ENCODE measurements at regions not wholly inside any gene's neighbourhood (a gene's known extent, or its start where the extent isn't known, plus 50 kb on each side); places are given as distances from the start of the nearest gene placed in this dataset.
"Not testable (repeated sequence)": the region's sequence is repeated elsewhere in the genome, so short reads cannot be mapped to it uniquely, and the experiment has no call there.

GRCh38 chr9:64499541-64499940 is 785.5 kb downstream of the FOXD4L5 start:
- in situ Hi-C loops (cut with MboI; ENCODE audit: low sequenced_read_pairs, unreplicated experiment); DNase-seq (ENCODE audit: low spot score): not testable (repeated sequence)

GRCh38 chr9:64498409-64498808 is 786.6 kb downstream of the FOXD4L5 start:
- in situ Hi-C loops (cut with MboI; ENCODE audit: low sequenced_read_pairs, unreplicated experiment); DNase-seq (ENCODE audit: low spot score): not testable (repeated sequence)

- in situ Hi-C loops (cut with MboI; ENCODE audit: low sequenced_read_pairs, unreplicated experiment) = not testable (repeated sequence)
- DNase-seq (ENCODE audit: low spot score) = peak; percentile 0
These were observed 796.5 kb downstream of the FOXD4L5 start for GRCh38 chr9:64488544-64488943.

GRCh38 chr9:64486067-64486466 is 798.9 kb downstream of the FOXD4L5 start:
- in situ Hi-C loops (cut with MboI; ENCODE audit: low sequenced_read_pairs, unreplicated experiment); DNase-seq (ENCODE audit: low spot score): not testable (repeated sequence)

GRCh38 chr9:64479095-64479494 is 805.9 kb downstream of the FOXD4L5 start:
- in situ Hi-C loops (cut with MboI; ENCODE audit: low sequenced_read_pairs, unreplicated experiment); DNase-seq (ENCODE audit: low spot score): not testable (repeated sequence)

GRCh38 chr9:64468943-64469342 is 816.1 kb downstream of the FOXD4L5 start:
- DNase-seq (ENCODE audit: low spot score); in situ Hi-C loops (cut with MboI; ENCODE audit: low sequenced_read_pairs, unreplicated experiment): not testable (repeated sequence)

GRCh38 chr9:64466052-64466599 is 818.9 kb downstream of the FOXD4L5 start:
- in situ Hi-C loops (cut with MboI; ENCODE audit: low sequenced_read_pairs, unreplicated experiment); DNase-seq (ENCODE audit: low spot score): not testable (repeated sequence)

- DNase-seq (ENCODE audit: low spot score) = not testable (repeated sequence)
These were observed 823.1 kb downstream of the FOXD4L5 start for GRCh38 chr9:64461885-64462284.

GRCh38 chr9:64458642-64459041 is 826.4 kb downstream of the FOXD4L5 start:
- DNase-seq (ENCODE audit: low spot score); in situ Hi-C loops (cut with MboI; ENCODE audit: low sequenced_read_pairs, unreplicated experiment): not testable (repeated sequence)

More at GRCh38 chr9:64461885-64462284, 823.1 kb downstream of the FOXD4L5 start:
- in situ Hi-C loops (cut with MboI; ENCODE audit: low sequenced_read_pairs, unreplicated experiment) = not testable (repeated sequence)

- DNase-seq (ENCODE audit: low spot score); in situ Hi-C loops (cut with MboI; ENCODE audit: low sequenced_read_pairs, unreplicated experiment): not testable (repeated sequence)
These were observed 829.8 kb downstream of the FOXD4L5 start for GRCh38 chr9:64455107-64455648.

GRCh38 chr9:64452134-64452533 is 832.9 kb downstream of the FOXD4L5 start:
- in situ Hi-C loops (cut with MboI; ENCODE audit: low sequenced_read_pairs, unreplicated experiment) = not testable (repeated sequence)
- peak; percentile 1 for DNase-seq (ENCODE audit: low spot score)

GRCh38 chr9:64450654-64451053 is 834.4 kb downstream of the FOXD4L5 start:
- DNase-seq (ENCODE audit: low spot score); in situ Hi-C loops (cut with MboI; ENCODE audit: low sequenced_read_pairs, unreplicated experiment): not testable (repeated sequence)

- in situ Hi-C loops (cut with MboI; ENCODE audit: low sequenced_read_pairs, unreplicated experiment); DNase-seq (ENCODE audit: low spot score): not testable (repeated sequence)
These were observed 836.0 kb downstream of the FOXD4L5 start for GRCh38 chr9:64449025-64449424.

GRCh38 chr9:64444909-64445525 is 840.0 kb downstream of the FOXD4L5 start:
- in situ Hi-C loops (cut with MboI; ENCODE audit: low sequenced_read_pairs, unreplicated experiment); DNase-seq (ENCODE audit: low spot score): not testable (repeated sequence)

- in situ Hi-C loops (cut with MboI; ENCODE audit: low sequenced_read_pairs, unreplicated experiment); DNase-seq (ENCODE audit: low spot score): not testable (repeated sequence)
These were observed 845.3 kb downstream of the FOXD4L5 start for GRCh38 chr9:64439747-64440146.

Data from GM13976 (cell line).